Thyroid gland (tissue), 4 donors: ENCODE measurements at regions not wholly inside any gene's neighbourhood (a gene's known extent, or its start where the extent isn't known, plus 50 kb on each side); places are given as distances from the start of the nearest gene placed in this dataset.

Experiments
- CTCF ChIP-seq, 6 experiments: fragments of 200-600 bp in 3 of 6; fragments of 450-650 bp in 3 of 6; sonication (generic) in 3 of 6; IDR thresholded peaks; one replicate each; pipeline ENCODE4 v1.5.1; 2016 to 2019; ENCODE audit warnings: antibody characterized with exemption in 6 of 6, mild to moderate bottlenecking in 2 of 6, inconsistent platforms in 1 of 6, moderate library complexity in 1 of 6
- POLR2A ChIP-seq, 2 donors: fragments of 450-650 bp; IDR thresholded peaks; one replicate each; pipeline ENCODE4 v1.6.1; 2017; ENCODE audit warnings: antibody characterized with exemption in 2 of 2, mild to moderate bottlenecking in 2 of 2, moderate library complexity in 1 of 2

GRCh38 chr9:129506041-129506440 lies 114.9 kb downstream of the C9orf50 start:
- TF ChIP-seq POLR2A (IDR thresholded peaks at IDR 0.05) (no peak), CTCF (IDR thresholded peaks at IDR 0.05) (no peak)
